ENCODE measurements at regions not wholly inside any gene's neighbourhood (a gene's known extent, or its start where the extent isn't known, plus 50 kb on each side); places are given as distances from the start of the nearest gene placed in this dataset.

GRCh38 chr9:94165592-94166235 is 81.5 kb downstream of the PTPDC1 start:
- TF ChIP-seq CTCF (IDR thresholded peaks at IDR 0.05) = no peak
- intact Hi-C loops (cut with micrococcal nuclease) = no loop called here
- Mint-ChIP-seq H3K36me3 (ENCODE audit: low read depth) (peaks cover 20% of the 10 kb centered on the region), H3K27me3 (no peaks in the 10 kb centered on the region), H3K4me1 (ENCODE audit: low read depth) (peaks cover 32% of the 10 kb centered on the region), H3K4me3 (peak overlapping the region; percentile 72), H3K9me3 (no peaks in the 10 kb centered on the region), H3K27ac (peak overlapping the region; percentile 93)
- peak; percentile 98 for DNase-seq
- peak; percentile 91 for ATAC-seq
- ChIA-PET CTCF (interaction anchor here (2.2 kb wide), 1 partner anchor 48 kb away, joined by 6 read pairs; no protein-coding TSS in a partner anchor), POLR2A (interaction anchor here (0.7 to 2.9 kb wide), 4 partner anchors 9 to 26 kb away, joined by 3 to 9 read pairs (median 4); no protein-coding TSS in a partner anchor)

- Mint-ChIP-seq H3K4me3 (peak overlapping the region; percentile 98), H3K27me3 (no peaks in the 10 kb centered on the region), H3K27ac (peak overlapping the region; percentile 94), H3K4me1 (ENCODE audit: low read depth) (peaks cover 34% of the 10 kb centered on the region), H3K36me3 (ENCODE audit: low read depth) (peaks cover 22% of the 10 kb centered on the region), H3K9me3 (no peaks in the 10 kb centered on the region)
- POLR2A ChIA-PET = interaction anchor here (0.7 to 2.9 kb wide), 3 partner anchors 8 to 13 kb away, joined by 3 to 9 read pairs (median 6); no protein-coding TSS in a partner anchor
- DNase-seq (peak; percentile 97), ATAC-seq (peak; percentile 68)
- no peak for TF ChIP-seq CTCF (IDR thresholded peaks at IDR 0.05)
- CTCF ChIA-PET = interaction anchor here (2.2 kb wide), 1 partner anchor 47 kb away, joined by 6 read pairs; no protein-coding TSS in a partner anchor
- intact Hi-C loops (cut with micrococcal nuclease) = no loop called here
Measured at GRCh38 chr9:94166236-94166975, 82.1 kb downstream of the PTPDC1 start.

- TF ChIP-seq CTCF (IDR thresholded peaks at IDR 0.05) = no peak
- Mint-ChIP-seq H3K36me3 (ENCODE audit: low read depth) (peaks cover 25% of the 10 kb centered on the region), H3K4me1 (ENCODE audit: low read depth) (peaks cover 38% of the 10 kb centered on the region), H3K9me3 (no peaks in the 10 kb centered on the region), H3K27ac (peak overlapping the region; percentile 94), H3K4me3 (peak overlapping the region; percentile 98), H3K27me3 (no peaks in the 10 kb centered on the region)
- POLR2A ChIA-PET = interaction anchor here (1.4 to 2.9 kb wide), 2 partner anchors 8 to 10 kb away, joined by 6 to 9 read pairs; no protein-coding TSS in a partner anchor
- DNase-seq = no peak
- ATAC-seq = peak; percentile 0
- intact Hi-C loops (cut with micrococcal nuclease) = no loop called here
- CTCF ChIA-PET = no interaction called here
Measured at GRCh38 chr9:94166976-94167346, 82.7 kb downstream of the PTPDC1 start.

- ATAC-seq (no peak), DNase-seq (no peak)
- no peak for TF ChIP-seq CTCF (IDR thresholded peaks at IDR 0.05)
- intact Hi-C loops (cut with micrococcal nuclease) = no loop called here
- peaks cover 42% of the 10 kb centered on the region for H3K4me1 Mint-ChIP-seq (ENCODE audit: low read depth)
- H3K36me3 Mint-ChIP-seq (ENCODE audit: low read depth) = peaks cover 25% of the 10 kb centered on the region
- peak overlapping the region; percentile 94 for H3K27ac Mint-ChIP-seq
- peak overlapping the region; percentile 98 for H3K4me3 Mint-ChIP-seq
- H3K27me3 Mint-ChIP-seq = no peaks in the 10 kb centered on the region
- no peaks in the 10 kb centered on the region for H3K9me3 Mint-ChIP-seq
- CTCF ChIA-PET = no interaction called here
- POLR2A ChIA-PET = interaction anchor here (1.0 to 2.9 kb wide), 4 partner anchors 7 to 12 kb away, joined by 3 to 9 read pairs (median 6); no protein-coding TSS in a partner anchor
Measured at GRCh38 chr9:94167376-94167890, 83.2 kb downstream of the PTPDC1 start.

Measured in activated CD8-positive, alpha-beta T cell treated with anti-CD3 and anti-CD28 coated beads for 36 hours (primary cell).